GM19397 (cell line): ENCODE measurements at regions not wholly inside any gene's neighbourhood (a gene's known extent, or its start where the extent isn't known, plus 50 kb on each side); places are given as distances from the start of the nearest gene placed in this dataset.

Source experiments
- ATAC-seq: cut with Tn5 transposase; IDR thresholded peaks from one replicate; pipeline ENCODE4 v1.9.1; 2021; ENCODE audit warnings: mild to moderate bottlenecking, moderate library complexity; ENCODE audit not compliant: unreplicated experiment

GRCh38 chr3:156620901-156621300 lies 53.5 kb upstream of the TIPARP start:
- no peak for ATAC-seq

GRCh38 chr3:156620260-156620659 lies 54.1 kb upstream of the TIPARP start:
- ATAC-seq: no peak

GRCh38 chr3:156619376-156619775 lies 55.0 kb upstream of the TIPARP start:
- no peak for ATAC-seq

GRCh38 chr3:156617781-156618180 lies 56.6 kb upstream of the TIPARP start:
- ATAC-seq: no peak

- no peak for ATAC-seq
Observed at GRCh38 chr3:156617145-156617544, 57.2 kb upstream of the TIPARP start.

- ATAC-seq: no peak
Observed at GRCh38 chr3:156615592-156616173, 58.7 kb upstream of the TIPARP start.

- ATAC-seq: no peak
Observed at GRCh38 chr3:156614642-156615511, 59.5 kb upstream of the TIPARP start.

- ATAC-seq: no peak
Observed at GRCh38 chr3:156612903-156613302, 58.0 kb upstream of the SSR3 start.

GRCh38 chr3:156611870-156612494 lies 57.1 kb upstream of the SSR3 start:
- no peak for ATAC-seq

- ATAC-seq: no peak
Observed at GRCh38 chr3:156610154-156610553, 55.2 kb upstream of the SSR3 start.

- no peak for ATAC-seq
Observed at GRCh38 chr3:156609546-156609945, 54.6 kb upstream of the SSR3 start.

GRCh38 chr3:156608601-156609514 lies 53.9 kb upstream of the SSR3 start:
- no peak for ATAC-seq

GRCh38 chr3:156606729-156607128 lies 51.8 kb upstream of the SSR3 start:
- ATAC-seq: peak; percentile 60

GRCh38 chr3:156605686-156606605 lies 51.0 kb upstream of the SSR3 start:
- peak; percentile 61 for ATAC-seq

GRCh38 chr3:156604642-156605144 lies 49.8 kb upstream of the SSR3 start:
- ATAC-seq: no peak
